Vagina (tissue), 2 donors: ENCODE measurements at regions not wholly inside any gene's neighbourhood (a gene's known extent, or its start where the extent isn't known, plus 50 kb on each side); places are given as distances from the start of the nearest gene placed in this dataset.

Experiments used
- DNase-seq, 2 donors: peaks; one replicate each; pipeline ENCODE4 v3.0.0-alpha.2; 2017; ENCODE audit errors: extremely low spot score in 2 of 2
- H3K27ac ChIP-seq: fragments of 200-600 bp; sonication (generic); one replicate; pipeline ENCODE4 v1.5.1; 2019
- H3K27me3 ChIP-seq: fragments of 200-600 bp; sonication (generic); one replicate; pipeline ENCODE4 v1.5.1; 2019
- H3K36me3 ChIP-seq, 2 donors: fragments of 200-600 bp; sonication (generic); one replicate each; pipeline ENCODE4 v1.5.1; 2017 to 2019
- H3K4me1 ChIP-seq: fragments of 200-600 bp; sonication (generic); one replicate; pipeline ENCODE4 v1.5.1; 2019
- H3K4me3 ChIP-seq, 2 donors: fragments of 200-600 bp; sonication (generic); 1 replicate in 1 of 2; 2 replicates in 1 of 2; pipeline ENCODE4 v1.5.1; 2016 to 2019
- H3K9me3 ChIP-seq: fragments of 200-600 bp; sonication (generic); one replicate; pipeline ENCODE4 v1.5.1; 2019
- POLR2A ChIP-seq, 2 donors: fragments of 450-650 bp; IDR thresholded peaks; one replicate each; pipeline ENCODE4 v1.6.1; 2017; ENCODE audit warnings: antibody characterized with exemption in 2 of 2, mild to moderate bottlenecking in 2 of 2, moderate library complexity in 2 of 2
- POLR2AphosphoS5 ChIP-seq, 2 donors: sonication (generic); formaldehyde crosslinking; IDR thresholded peaks; one replicate each; pipeline ENCODE4 v1.9.0; 2017; ENCODE audit warnings: antibody characterized with exemption in 2 of 2, mild to moderate bottlenecking in 2 of 2, low read depth in 1 of 2; ENCODE audit not compliant: insufficient read depth in 1 of 2
- intact Hi-C: fragments of 100-400 bp; cut with DNase I; formaldehyde crosslinking; loops from one replicate; pipeline ENCODE4 v1.15.1; 2023
- TF ChIP-seq, protein P1 (sequence below), 3 experiments: fragments of 450-650 bp in 2 of 3; fragments of 200-600 bp in 1 of 3; sonication (generic) in 1 of 3; IDR thresholded peaks; one replicate each; pipeline ENCODE4 v1.5.1; 2017 to 2019; ENCODE audit warnings: antibody characterized with exemption in 3 of 3, mild to moderate bottlenecking in 2 of 3, moderate library complexity in 2 of 3

- Histone ChIP-seq H3K27me3 (no peaks in the 10 kb centered on the region), H3K36me3 (no peaks in the 10 kb centered on the region), H3K4me1 (no peaks in the 10 kb centered on the region), H3K4me3 (no peak overlapping the region), H3K9me3 (no peaks in the 10 kb centered on the region), H3K27ac (no peak overlapping the region)
- intact Hi-C loops, result no loop called here
- TF ChIP-seq POLR2AphosphoS5 (IDR thresholded peaks at IDR 0.05; ENCODE audit: insufficient read depth in 1 of 2, low read depth in 1 of 2), result no peak
- TF ChIP-seq POLR2A (IDR thresholded peaks at IDR 0.05), result no peak
- TF ChIP-seq, protein P1, sequence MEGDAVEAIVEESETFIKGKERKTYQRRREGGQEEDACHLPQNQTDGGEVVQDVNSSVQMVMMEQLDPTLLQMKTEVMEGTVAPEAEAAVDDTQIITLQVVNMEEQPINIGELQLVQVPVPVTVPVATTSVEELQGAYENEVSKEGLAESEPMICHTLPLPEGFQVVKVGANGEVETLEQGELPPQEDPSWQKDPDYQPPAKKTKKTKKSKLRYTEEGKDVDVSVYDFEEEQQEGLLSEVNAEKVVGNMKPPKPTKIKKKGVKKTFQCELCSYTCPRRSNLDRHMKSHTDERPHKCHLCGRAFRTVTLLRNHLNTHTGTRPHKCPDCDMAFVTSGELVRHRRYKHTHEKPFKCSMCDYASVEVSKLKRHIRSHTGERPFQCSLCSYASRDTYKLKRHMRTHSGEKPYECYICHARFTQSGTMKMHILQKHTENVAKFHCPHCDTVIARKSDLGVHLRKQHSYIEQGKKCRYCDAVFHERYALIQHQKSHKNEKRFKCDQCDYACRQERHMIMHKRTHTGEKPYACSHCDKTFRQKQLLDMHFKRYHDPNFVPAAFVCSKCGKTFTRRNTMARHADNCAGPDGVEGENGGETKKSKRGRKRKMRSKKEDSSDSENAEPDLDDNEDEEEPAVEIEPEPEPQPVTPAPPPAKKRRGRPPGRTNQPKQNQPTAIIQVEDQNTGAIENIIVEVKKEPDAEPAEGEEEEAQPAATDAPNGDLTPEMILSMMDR (IDR thresholded peaks at IDR 0.05), result no peak
- DNase-seq, result no peak
Observed at GRCh38 chr13:108444448-108444847, 174.9 kb downstream of the TNFSF13B start.

DNA sequence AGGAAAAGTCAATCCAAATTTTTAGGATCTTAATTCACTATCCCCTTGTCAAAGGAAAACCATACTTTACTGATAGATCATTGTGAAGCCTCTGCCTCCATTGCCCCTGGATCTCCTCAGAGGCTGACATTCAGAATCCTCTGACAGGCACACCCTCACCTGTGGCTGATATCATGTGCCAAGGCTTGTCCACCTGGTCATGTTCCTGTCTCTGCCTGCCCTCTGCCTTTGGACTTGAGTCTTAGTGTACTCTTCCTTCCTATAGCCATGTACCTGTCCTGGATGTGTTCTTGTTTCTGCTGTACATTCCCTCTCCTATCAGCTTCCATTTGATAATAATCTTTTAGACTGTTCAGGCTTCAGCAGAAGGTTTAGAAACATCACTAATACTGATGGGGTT lies 179.4 kb downstream of the TNFSF13B start:
- H3K4me3 ChIP-seq, result no peak overlapping the region
- H3K27me3 ChIP-seq, result no peaks in the 10 kb centered on the region
- intact Hi-C loops, result no loop called here
- no peaks in the 10 kb centered on the region for H3K9me3 ChIP-seq
- DNase-seq, result no peak
- H3K36me3 ChIP-seq, result no peaks in the 10 kb centered on the region
- H3K27ac ChIP-seq, result no peak overlapping the region
- TF ChIP-seq POLR2AphosphoS5 (IDR thresholded peaks at IDR 0.05; ENCODE audit: insufficient read depth in 1 of 2, low read depth in 1 of 2), result no peak
- no peaks in the 10 kb centered on the region for H3K4me1 ChIP-seq

DNA sequence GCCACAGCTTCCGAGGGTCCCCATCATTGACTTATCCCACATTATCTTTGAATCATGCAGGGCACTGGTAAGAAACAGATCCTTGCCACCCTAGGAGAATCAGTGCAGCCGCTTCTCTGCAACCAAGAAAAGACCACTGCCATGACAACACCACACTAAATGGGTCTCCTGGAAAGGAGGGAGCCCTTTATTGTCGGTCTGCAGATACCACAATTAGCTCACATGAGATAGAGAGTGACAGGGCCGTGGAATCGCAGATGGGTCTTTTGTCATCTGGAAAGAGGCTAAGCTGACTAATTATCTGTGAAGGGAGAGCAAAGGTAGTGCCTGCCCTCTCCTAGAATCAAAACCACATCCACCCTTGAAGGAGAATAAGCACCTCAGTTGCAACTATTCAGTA lies 178.3 kb upstream of the MYO16 start:
- H3K4me3 ChIP-seq, result no peak overlapping the region
- H3K4me1 ChIP-seq, result no peaks in the 10 kb centered on the region
- H3K27me3 ChIP-seq, result no peaks in the 10 kb centered on the region
- DNase-seq, result no peak
- no peak overlapping the region for H3K27ac ChIP-seq
- no peaks in the 10 kb centered on the region for H3K9me3 ChIP-seq
- H3K36me3 ChIP-seq, result no peaks in the 10 kb centered on the region
- no peak for TF ChIP-seq POLR2AphosphoS5 (IDR thresholded peaks at IDR 0.05; ENCODE audit: insufficient read depth in 1 of 2, low read depth in 1 of 2)
- TF ChIP-seq, protein P1 (IDR thresholded peaks at IDR 0.05), result no peak
- intact Hi-C loops, result no loop called here

- no peak for DNase-seq
- Histone ChIP-seq H3K9me3 (no peaks in the 10 kb centered on the region), H3K27ac (no peak overlapping the region), H3K27me3 (no peaks in the 10 kb centered on the region), H3K4me1 (no peaks in the 10 kb centered on the region), H3K36me3 (no peaks in the 10 kb centered on the region), H3K4me3 (no peak overlapping the region)
- TF ChIP-seq POLR2A (IDR thresholded peaks at IDR 0.05) (no peak), POLR2AphosphoS5 (IDR thresholded peaks at IDR 0.05; ENCODE audit: insufficient read depth in 1 of 2, low read depth in 1 of 2) (no peak)
- TF ChIP-seq, protein P1 (IDR thresholded peaks at IDR 0.05), result no peak
- intact Hi-C loops, result no loop called here
Observed at GRCh38 chr13:108455320-108455719, 174.1 kb upstream of the MYO16 start.

- H3K4me1 ChIP-seq, result no peaks in the 10 kb centered on the region
- no peaks in the 10 kb centered on the region for H3K27me3 ChIP-seq
- no peak overlapping the region for H3K4me3 ChIP-seq
- H3K36me3 ChIP-seq, result no peaks in the 10 kb centered on the region
- intact Hi-C loops, result no loop called here
- no peaks in the 10 kb centered on the region for H3K9me3 ChIP-seq
- no peak for DNase-seq
- TF ChIP-seq POLR2AphosphoS5 (IDR thresholded peaks at IDR 0.05; ENCODE audit: insufficient read depth in 1 of 2, low read depth in 1 of 2) (no peak), POLR2A (IDR thresholded peaks at IDR 0.05) (no peak)
- TF ChIP-seq, protein P1 (IDR thresholded peaks at IDR 0.05), result no peak
- H3K27ac ChIP-seq, result no peak overlapping the region
Observed at GRCh38 chr13:108460043-108460442, 169.4 kb upstream of the MYO16 start.

DNA sequence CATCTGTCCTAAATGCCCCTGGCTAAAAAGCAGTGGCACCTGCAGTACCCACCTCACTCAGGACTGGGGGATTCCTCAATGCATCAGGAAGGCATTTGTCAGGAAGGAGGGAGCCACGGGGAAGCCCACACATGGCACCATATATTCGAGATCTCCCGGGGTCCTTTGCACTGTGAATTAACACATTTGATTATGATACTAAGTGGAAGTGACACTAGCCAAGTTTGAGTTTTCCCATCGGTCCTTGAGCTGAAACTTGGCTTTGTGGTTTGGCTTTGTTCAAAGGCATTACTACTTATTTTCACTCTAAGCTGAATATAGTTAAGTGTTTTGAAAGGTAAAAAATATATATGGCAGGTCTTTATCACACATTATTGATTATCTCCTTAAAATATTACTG lies 168.7 kb upstream of the MYO16 start:
- H3K27me3 ChIP-seq, result no peaks in the 10 kb centered on the region
- no peak overlapping the region for H3K27ac ChIP-seq
- no peak for TF ChIP-seq POLR2AphosphoS5 (IDR thresholded peaks at IDR 0.05; ENCODE audit: insufficient read depth in 1 of 2, low read depth in 1 of 2)
- TF ChIP-seq, protein P1 (IDR thresholded peaks at IDR 0.05), result no peak
- no peak for TF ChIP-seq POLR2A (IDR thresholded peaks at IDR 0.05)
- no peak for DNase-seq
- no peak overlapping the region for H3K4me3 ChIP-seq
- intact Hi-C loops, result no loop called here
- no peaks in the 10 kb centered on the region for H3K9me3 ChIP-seq
- no peaks in the 10 kb centered on the region for H3K4me1 ChIP-seq
- no peaks in the 10 kb centered on the region for H3K36me3 ChIP-seq
